ENCODE measurements at regions not wholly inside any gene's neighbourhood (a gene's known extent, or its start where the extent isn't known, plus 50 kb on each side); places are given as distances from the start of the nearest gene placed in this dataset.
"Not testable (repeated sequence)": the region's sequence is repeated elsewhere in the genome, so short reads cannot be mapped to it uniquely, and the experiment has no call there.

DNA sequence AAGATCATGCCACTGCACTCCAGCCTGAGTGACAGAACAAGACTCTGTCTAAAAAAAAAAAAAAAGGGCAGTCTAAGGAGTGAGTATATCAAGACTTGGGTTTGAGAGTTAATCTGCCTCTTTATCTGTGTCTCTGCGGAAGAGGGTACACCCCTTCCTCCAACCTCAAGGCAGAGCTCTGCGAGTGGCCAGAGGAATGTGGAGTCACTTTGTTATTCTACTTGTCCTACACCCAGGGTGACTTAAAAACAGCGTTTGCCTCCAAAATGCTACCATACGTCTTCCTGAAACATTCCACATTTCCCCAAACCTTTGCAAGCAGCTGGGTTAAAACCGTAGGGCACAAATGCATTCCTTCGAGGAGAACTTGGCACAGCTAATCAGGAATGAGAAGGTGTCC is 199.9 kb downstream of the SHOX start:
- peaks cover 3% of the 10 kb centered on the region for H3K27me3 Mint-ChIP-seq (ENCODE audit: low read depth)

GRCh38 chrX:829145-829544 is 198.6 kb downstream of the SHOX start:
- H3K27ac Mint-ChIP-seq (ENCODE audit: unreplicated experiment): peak overlapping the region; percentile 6
- no peaks in the 10 kb centered on the region for H3K36me3 Mint-ChIP-seq (ENCODE audit: low read depth)
- no peak for TF ChIP-seq CTCF (conservative IDR thresholded peaks at IDR 0.05)
- no peak for DNase-seq (ENCODE audit: low read depth, low spot score)
- no peak overlapping the region for H3K4me3 Mint-ChIP-seq
- peaks cover 3% of the 10 kb centered on the region for H3K27me3 Mint-ChIP-seq (ENCODE audit: low read depth)
- H3K4me1 Mint-ChIP-seq: peaks cover 10% of the 10 kb centered on the region
- peaks cover 2% of the 10 kb centered on the region for H3K9me3 Mint-ChIP-seq

More for the DNA sequence above, 199.9 kb downstream of the SHOX start:
- H3K9me3 Mint-ChIP-seq: peaks cover 4% of the 10 kb centered on the region
- no peaks in the 10 kb centered on the region for H3K36me3 Mint-ChIP-seq (ENCODE audit: low read depth)
- TF ChIP-seq CTCF (conservative IDR thresholded peaks at IDR 0.05): no peak
- peaks cover 10% of the 10 kb centered on the region for H3K4me1 Mint-ChIP-seq
- no peak overlapping the region for H3K4me3 Mint-ChIP-seq
- DNase-seq (ENCODE audit: low read depth, low spot score): no peak
- H3K27ac Mint-ChIP-seq (ENCODE audit: unreplicated experiment): no peak overlapping the region

GRCh38 chrX:828411-828959 is 197.9 kb downstream of the SHOX start:
- H3K9me3 Mint-ChIP-seq: peaks cover 2% of the 10 kb centered on the region
- TF ChIP-seq CTCF (conservative IDR thresholded peaks at IDR 0.05): no peak
- H3K4me3 Mint-ChIP-seq: no peak overlapping the region
- H3K36me3 Mint-ChIP-seq (ENCODE audit: low read depth): no peaks in the 10 kb centered on the region
- no peak for DNase-seq (ENCODE audit: low read depth, low spot score)
- no peak overlapping the region for H3K27ac Mint-ChIP-seq (ENCODE audit: unreplicated experiment)
- H3K4me1 Mint-ChIP-seq: peaks cover 10% of the 10 kb centered on the region
- H3K27me3 Mint-ChIP-seq (ENCODE audit: low read depth): peaks cover 3% of the 10 kb centered on the region

DNA sequence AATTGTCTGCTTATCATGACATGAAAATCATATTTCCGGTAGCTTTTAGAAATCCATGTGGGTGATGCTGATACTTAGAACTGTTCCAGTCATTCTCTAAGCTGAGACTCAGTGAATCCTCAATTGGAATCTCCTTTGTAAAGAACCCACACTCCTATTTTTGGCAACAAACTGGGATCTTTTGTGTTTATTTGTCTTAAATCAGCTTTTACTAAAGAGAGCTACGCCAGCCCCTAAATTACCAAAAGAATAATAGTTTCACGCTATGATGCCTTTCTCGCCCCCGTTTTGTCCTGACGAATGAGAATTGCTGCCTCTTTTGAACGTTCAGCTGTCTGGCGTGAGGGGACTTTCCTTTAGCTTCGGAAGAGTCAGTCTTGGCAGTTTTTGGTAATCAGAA is 195.9 kb downstream of the SHOX start:
- no peak for DNase-seq (ENCODE audit: low read depth, low spot score)
- Mint-ChIP-seq H3K27ac (ENCODE audit: unreplicated experiment) (no peak overlapping the region), H3K4me1 (peaks cover 10% of the 10 kb centered on the region)

GRCh38 chrX:825991-826390 is 195.4 kb downstream of the SHOX start:
- Mint-ChIP-seq H3K4me3 (no peak overlapping the region), H3K9me3 (peaks cover 5% of the 10 kb centered on the region), H3K27me3 (ENCODE audit: low read depth) (peaks cover 3% of the 10 kb centered on the region), H3K27ac (ENCODE audit: unreplicated experiment) (no peak overlapping the region), H3K36me3 (ENCODE audit: low read depth) (no peaks in the 10 kb centered on the region), H3K4me1 (peaks cover 10% of the 10 kb centered on the region)
- DNase-seq (ENCODE audit: low read depth, low spot score): no peak
- TF ChIP-seq CTCF (conservative IDR thresholded peaks at IDR 0.05): no peak

More for the DNA sequence above, 195.9 kb downstream of the SHOX start:
- TF ChIP-seq CTCF (conservative IDR thresholded peaks at IDR 0.05): no peak
- H3K27me3 Mint-ChIP-seq (ENCODE audit: low read depth): peaks cover 3% of the 10 kb centered on the region
- no peaks in the 10 kb centered on the region for H3K36me3 Mint-ChIP-seq (ENCODE audit: low read depth)
- no peak overlapping the region for H3K4me3 Mint-ChIP-seq
- H3K9me3 Mint-ChIP-seq: peaks cover 5% of the 10 kb centered on the region

DNA sequence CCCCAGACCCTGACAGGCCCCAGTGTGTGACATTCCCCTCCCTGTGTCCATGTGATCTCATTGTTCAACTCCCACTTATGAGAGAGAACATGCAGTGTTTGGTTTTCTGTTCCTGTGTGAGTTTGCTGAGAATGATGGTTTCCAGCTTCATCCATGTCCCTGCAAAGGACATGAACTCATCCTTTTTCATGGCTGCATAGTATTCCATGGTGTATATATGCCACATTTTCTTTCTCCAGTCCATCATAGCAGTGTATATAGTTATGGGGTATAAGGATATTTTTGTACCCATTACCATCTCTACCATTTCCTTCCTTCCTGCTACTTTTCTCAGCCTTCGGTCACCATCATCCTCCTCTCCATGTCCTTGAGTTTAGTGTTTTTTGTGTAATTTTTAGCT is 192.5 kb downstream of the SHOX start:
- not testable (repeated sequence) for H3K4me3 Mint-ChIP-seq; H3K27me3 Mint-ChIP-seq (ENCODE audit: low read depth); H3K36me3 Mint-ChIP-seq (ENCODE audit: low read depth); DNase-seq (ENCODE audit: low read depth, low spot score); H3K9me3 Mint-ChIP-seq; H3K27ac Mint-ChIP-seq (ENCODE audit: unreplicated experiment)
- peaks cover 10% of the 10 kb centered on the region for H3K4me1 Mint-ChIP-seq
